SJCRH30 (cell line): ENCODE measurements at regions not wholly inside any gene's neighbourhood (a gene's known extent, or its start where the extent isn't known, plus 50 kb on each side); places are given as distances from the start of the nearest gene placed in this dataset.

Experiments used
- DNase-seq, 2 experiments: peaks; one replicate each; pipeline ENCODE4 v3.0.0-alpha.2; 2015 to 2020
- H3K27ac ChIP-seq: fragments of 250-450 bp; sonication (Bioruptor Pico); 2 replicates; pipeline ENCODE4 v1.5.1; 2020; ENCODE audit warnings: mild to moderate bottlenecking, moderate library complexity
- H3K27me3 ChIP-seq: fragments of 250-450 bp; sonication (Bioruptor Pico); 2 replicates; pipeline ENCODE4 v1.5.1; 2020; ENCODE audit warnings: mild to moderate bottlenecking, moderate library complexity
- H3K36me3 ChIP-seq: fragments of 250-450 bp; sonication (Bioruptor Pico); 2 replicates; pipeline ENCODE4 v1.5.1; 2020; ENCODE audit warnings: mild to moderate bottlenecking, moderate library complexity
- H3K4me1 ChIP-seq: fragments of 250-450 bp; sonication (Bioruptor Pico); 2 replicates; pipeline ENCODE4 v1.5.1; 2020; ENCODE audit warnings: mild to moderate bottlenecking, moderate library complexity
- H3K4me3 ChIP-seq: fragments of 250-450 bp; sonication (Bioruptor Pico); 2 replicates; pipeline ENCODE4 v1.5.1; 2020; ENCODE audit warnings: mild to moderate bottlenecking, moderate library complexity
- H3K9me3 ChIP-seq: fragments of 250-450 bp; sonication (Bioruptor Pico); replicated peaks from 2 replicates; pipeline ENCODE4 v1.5.1; 2020; ENCODE audit warnings: mild to moderate bottlenecking, moderate library complexity

- H3K9me3 ChIP-seq = no peaks in the 10 kb centered on the region
- DNase-seq = no peak
- no peaks in the 10 kb centered on the region for H3K27me3 ChIP-seq
- H3K36me3 ChIP-seq = no peaks in the 10 kb centered on the region
- no peak overlapping the region for H3K4me3 ChIP-seq
- H3K4me1 ChIP-seq = no peaks in the 10 kb centered on the region
- H3K27ac ChIP-seq = no peak overlapping the region
These were observed 50.5 kb upstream of the PRDM1 start for GRCh38 chr6:106035655-106036054.

- no peak for DNase-seq
- Histone ChIP-seq H3K4me3 (no peak overlapping the region), H3K9me3 (no peaks in the 10 kb centered on the region), H3K27ac (no peak overlapping the region), H3K27me3 (no peaks in the 10 kb centered on the region), H3K4me1 (no peaks in the 10 kb centered on the region), H3K36me3 (no peaks in the 10 kb centered on the region)
These were observed 52.3 kb upstream of the PRDM1 start for GRCh38 chr6:106033806-106034205.

- Histone ChIP-seq H3K9me3 (no peaks in the 10 kb centered on the region), H3K4me3 (no peak overlapping the region), H3K27ac (no peak overlapping the region), H3K27me3 (peaks cover 4% of the 10 kb centered on the region; the same call in 1 of the 2 replicates), H3K4me1 (no peaks in the 10 kb centered on the region), H3K36me3 (no peaks in the 10 kb centered on the region)
- no peak for DNase-seq
These were observed 58.4 kb upstream of the PRDM1 start for GRCh38 chr6:106027758-106028157.

GRCh38 chr6:106026748-106027715, 59.1 kb upstream of the PRDM1 start:
- Histone ChIP-seq H3K4me1 (no peaks in the 10 kb centered on the region), H3K27me3 (peaks cover 4% of the 10 kb centered on the region; the same call in 1 of the 2 replicates), H3K27ac (no peak overlapping the region), H3K36me3 (no peaks in the 10 kb centered on the region), H3K4me3 (no peak overlapping the region), H3K9me3 (no peaks in the 10 kb centered on the region)
- DNase-seq = no peak

- Histone ChIP-seq H3K4me1 (no peaks in the 10 kb centered on the region), H3K9me3 (no peaks in the 10 kb centered on the region), H3K27ac (no peak overlapping the region), H3K27me3 (peaks cover 4% of the 10 kb centered on the region; the same call in 1 of the 2 replicates), H3K36me3 (no peaks in the 10 kb centered on the region), H3K4me3 (no peak overlapping the region)
- DNase-seq = no peak
These were observed 60.5 kb upstream of the PRDM1 start for GRCh38 chr6:106025655-106026054.

GRCh38 chr6:106022801-106023200, 63.3 kb upstream of the PRDM1 start:
- no peaks in the 10 kb centered on the region for H3K9me3 ChIP-seq
- H3K27me3 ChIP-seq = peaks cover 4% of the 10 kb centered on the region; the same call in 1 of the 2 replicates
- no peak overlapping the region for H3K4me3 ChIP-seq
- H3K36me3 ChIP-seq = no peaks in the 10 kb centered on the region
- no peaks in the 10 kb centered on the region for H3K4me1 ChIP-seq
- H3K27ac ChIP-seq = no peak overlapping the region
- DNase-seq = no peak

GRCh38 chr6:106017454-106017853, 68.7 kb upstream of the PRDM1 start:
- Histone ChIP-seq H3K9me3 (no peaks in the 10 kb centered on the region), H3K27ac (no peak overlapping the region), H3K36me3 (no peaks in the 10 kb centered on the region), H3K4me1 (no peaks in the 10 kb centered on the region), H3K4me3 (no peak overlapping the region), H3K27me3 (no peaks in the 10 kb centered on the region)
- no peak for DNase-seq

GRCh38 chr6:106014955-106015354, 71.2 kb upstream of the PRDM1 start:
- Histone ChIP-seq H3K27me3 (no peaks in the 10 kb centered on the region), H3K9me3 (no peaks in the 10 kb centered on the region), H3K4me3 (no peak overlapping the region), H3K36me3 (no peaks in the 10 kb centered on the region), H3K4me1 (no peaks in the 10 kb centered on the region), H3K27ac (no peak overlapping the region)
- DNase-seq = no peak

- Histone ChIP-seq H3K27ac (no peak overlapping the region), H3K27me3 (no peaks in the 10 kb centered on the region), H3K4me1 (no peaks in the 10 kb centered on the region), H3K36me3 (no peaks in the 10 kb centered on the region), H3K9me3 (no peaks in the 10 kb centered on the region), H3K4me3 (no peak overlapping the region)
- no peak for DNase-seq
These were observed 74.7 kb upstream of the PRDM1 start for GRCh38 chr6:106011476-106011875.

GRCh38 chr6:106005954-106006353, 80.2 kb upstream of the PRDM1 start:
- H3K4me3 ChIP-seq = no peak overlapping the region
- DNase-seq = no peak
- H3K9me3 ChIP-seq = no peaks in the 10 kb centered on the region
- no peaks in the 10 kb centered on the region; the same call in 1 of the 2 replicates for H3K27me3 ChIP-seq
- H3K4me1 ChIP-seq = no peaks in the 10 kb centered on the region
- no peak overlapping the region for H3K27ac ChIP-seq
- no peaks in the 10 kb centered on the region for H3K36me3 ChIP-seq

GRCh38 chr6:106005013-106005412, 81.1 kb upstream of the PRDM1 start:
- no peaks in the 10 kb centered on the region for H3K4me1 ChIP-seq
- no peaks in the 10 kb centered on the region for H3K36me3 ChIP-seq
- H3K27me3 ChIP-seq = no peaks in the 10 kb centered on the region; the same call in 1 of the 2 replicates
- H3K9me3 ChIP-seq = no peaks in the 10 kb centered on the region
- no peak overlapping the region for H3K4me3 ChIP-seq
- no peak overlapping the region for H3K27ac ChIP-seq
- no peak for DNase-seq

GRCh38 chr6:106003268-106003987, 82.7 kb upstream of the PRDM1 start:
- Histone ChIP-seq H3K27me3 (no peaks in the 10 kb centered on the region; the same call in 1 of the 2 replicates), H3K36me3 (no peaks in the 10 kb centered on the region), H3K9me3 (no peaks in the 10 kb centered on the region), H3K27ac (no peak overlapping the region), H3K4me3 (no peak overlapping the region), H3K4me1 (no peaks in the 10 kb centered on the region)
- no peak for DNase-seq

GRCh38 chr6:106002005-106002404, 84.1 kb upstream of the PRDM1 start:
- no peak overlapping the region for H3K27ac ChIP-seq
- DNase-seq = no peak
- H3K4me3 ChIP-seq = no peak overlapping the region
- H3K9me3 ChIP-seq = no peaks in the 10 kb centered on the region
- H3K4me1 ChIP-seq = no peaks in the 10 kb centered on the region
- no peaks in the 10 kb centered on the region for H3K36me3 ChIP-seq
- H3K27me3 ChIP-seq = no peaks in the 10 kb centered on the region; the same call in 1 of the 2 replicates

GRCh38 chr6:106000935-106001334, 85.2 kb upstream of the PRDM1 start:
- no peaks in the 10 kb centered on the region; the same call in 1 of the 2 replicates for H3K27me3 ChIP-seq
- H3K4me1 ChIP-seq = no peaks in the 10 kb centered on the region
- no peak overlapping the region for H3K4me3 ChIP-seq
- no peaks in the 10 kb centered on the region for H3K9me3 ChIP-seq
- no peak overlapping the region for H3K27ac ChIP-seq
- no peak for DNase-seq
- H3K36me3 ChIP-seq = no peaks in the 10 kb centered on the region

- DNase-seq = no peak
- Histone ChIP-seq H3K4me3 (no peak overlapping the region), H3K27ac (no peak overlapping the region), H3K4me1 (no peaks in the 10 kb centered on the region), H3K9me3 (no peaks in the 10 kb centered on the region; the same call in 1 of the 2 replicates), H3K27me3 (no peaks in the 10 kb centered on the region), H3K36me3 (no peaks in the 10 kb centered on the region)
These were observed 88.7 kb upstream of the PRDM1 start for GRCh38 chr6:105997482-105997881.
